Keratinocyte (primary cell): ENCODE measurements at regions not wholly inside any gene's neighbourhood (a gene's known extent, or its start where the extent isn't known, plus 50 kb on each side); places are given as distances from the start of the nearest gene placed in this dataset.

Experiments
- DNase-seq: peaks from one replicate; pipeline ENCODE4 v3.0.0-alpha.2; 2011; ENCODE audit warnings: low read depth, missing footprints, low spot score
- FAIRE-seq: peaks from 2 replicates; lab custom pipeline; 2011; peaks lifted over from hg19 to GRCh38; lab: Jason Lieb, UNC
- H2AFZ ChIP-seq: 2 replicates; pipeline ENCODE4 v1.6.0; 2012; ENCODE audit warnings: low read length, control low read depth, inconsistent platforms; ENCODE audit not compliant: control insufficient read depth
- H3K27ac ChIP-seq: 2 replicates; pipeline ENCODE4 v1.5.1; 2011; ENCODE audit warnings: low read length; ENCODE audit not compliant: control insufficient read depth, insufficient read depth
- H3K27me3 ChIP-seq: 3 replicates; pipeline ENCODE4 v1.6.0; 2011; ENCODE audit warnings: low read length; ENCODE audit not compliant: control insufficient read depth, insufficient read depth; ENCODE audit errors: extremely low read depth
- H3K36me3 ChIP-seq, 2 experiments: 2 replicates in 1 of 2; 3 replicates in 1 of 2; pipeline ENCODE4 v1.5.1; 2011; ENCODE audit warnings: low read length in 2 of 2, mild to moderate bottlenecking in 1 of 2; ENCODE audit not compliant: control insufficient read depth in 2 of 2, insufficient read depth in 2 of 2; ENCODE audit errors: extremely low read depth in 1 of 2
- H3K4me1 ChIP-seq: 3 replicates; pipeline ENCODE4 v1.5.1; 2011; ENCODE audit warnings: low read length; ENCODE audit not compliant: control insufficient read depth, insufficient read depth; ENCODE audit errors: extremely low read depth
- H3K4me2 ChIP-seq: 3 replicates; pipeline ENCODE4 v1.6.0; 2011; ENCODE audit warnings: low read depth, low read length; ENCODE audit not compliant: control insufficient read depth, insufficient read depth; ENCODE audit errors: extremely low read depth
- H3K4me3 ChIP-seq, 3 experiments: fragments of 200-600 bp in 1 of 3; sonication (generic) in 1 of 3; 2 replicates in 2 of 3; 3 replicates in 1 of 3; pipeline ENCODE4 v1.5.1; 2011 to 2016; ENCODE audit warnings: low read length in 3 of 3, mild to moderate bottlenecking in 3 of 3, control low read depth in 2 of 3, inconsistent platforms in 1 of 3, low read depth in 1 of 3, mixed read lengths in 1 of 3, mixed run types in 1 of 3, moderate library complexity in 1 of 3; ENCODE audit not compliant: control insufficient read depth in 2 of 3, insufficient read depth in 2 of 3; ENCODE audit errors: extremely low read depth in 1 of 3
- H3K79me2 ChIP-seq: 2 replicates; pipeline ENCODE4 v1.6.0; 2012; ENCODE audit warnings: low read length; ENCODE audit not compliant: control insufficient read depth, insufficient read depth
- H3K9ac ChIP-seq: 3 replicates; pipeline ENCODE4 v1.6.0; 2011; ENCODE audit warnings: low read length; ENCODE audit not compliant: control insufficient read depth, insufficient read depth; ENCODE audit errors: extremely low read depth
- H3K9me1 ChIP-seq: 3 replicates; pipeline ENCODE4 v1.6.0; 2011; ENCODE audit warnings: low read length; ENCODE audit not compliant: control insufficient read depth, insufficient read depth; ENCODE audit errors: extremely low read depth
- H3K9me3 ChIP-seq: 2 replicates; pipeline ENCODE4 v1.5.1; 2012; ENCODE audit warnings: low read depth, low read length; ENCODE audit not compliant: control insufficient read depth
- H4K20me1 ChIP-seq: 3 replicates; pipeline ENCODE4 v1.6.0; 2011; ENCODE audit warnings: low read length; ENCODE audit not compliant: control insufficient read depth, insufficient read depth; ENCODE audit errors: extremely low read depth
- EZH2 ChIP-seq: IDR thresholded peaks from one replicate; pipeline ENCODE4 v1.6.1; 2012; ENCODE audit warnings: inconsistent platforms, mild to moderate bottlenecking, low read length, moderate library complexity
- dilution Hi-C: fragments of 300-500 bp; cut with MboI; formaldehyde crosslinking; loops from one replicate; pipeline ENCODE4 v1.7.0; 2020; ENCODE audit warnings: low sequenced_read_pairs; ENCODE audit not compliant: extremely low pct_ligation_motif_present
- TF ChIP-seq, protein P1 (sequence below), 3 experiments: IDR thresholded peaks in 1 of 3; conservative IDR thresholded peaks in 1 of 3; optimal IDR thresholded peaks in 1 of 3; 2 replicates in 2 of 3; 3 replicates in 1 of 3; pipeline versions ENCODE3 to v1.5.1; 2011; ENCODE audit warnings: low read length in 3 of 3, mild to moderate bottlenecking in 3 of 3, moderate library complexity in 2 of 3, control low read depth in 1 of 3, inconsistent platforms in 1 of 3; ENCODE audit not compliant: insufficient read depth in 2 of 3; ENCODE audit errors: extremely low read depth in 1 of 3

DNA sequence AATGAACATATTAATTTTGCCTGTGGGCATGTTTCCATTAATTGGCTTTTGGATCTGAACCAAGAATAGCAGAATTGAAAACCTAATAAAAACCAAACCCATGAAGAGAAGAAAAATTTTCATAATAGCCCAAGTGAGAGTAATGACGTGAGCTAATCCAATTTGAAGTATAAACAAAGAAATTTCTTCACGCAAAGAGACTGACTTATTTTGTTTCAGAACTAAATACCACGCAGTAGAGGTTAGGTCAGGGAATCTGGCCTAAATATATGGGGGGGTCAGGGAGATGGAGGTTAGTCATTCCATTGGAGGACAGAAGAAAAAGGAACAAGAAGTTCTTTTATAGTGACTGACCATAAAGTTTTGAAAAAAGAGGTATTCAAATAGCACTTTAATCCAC is 94.1 kb upstream of the CYP1B1 start:
- no peaks in the 10 kb centered on the region for H3K79me2 ChIP-seq
- H3K9ac ChIP-seq, result no peak overlapping the region
- no peaks in the 10 kb centered on the region for H3K36me3 ChIP-seq
- DNase-seq (no peak), FAIRE-seq (no peak)
- H3K4me3 ChIP-seq, result no peak overlapping the region
- H2AFZ ChIP-seq, result no peak overlapping the region
- H4K20me1 ChIP-seq, result no peaks in the 10 kb centered on the region
- dilution Hi-C loops, result no loop called here
- H3K4me2 ChIP-seq, result no peak overlapping the region
- H3K9me3 ChIP-seq, result no peaks in the 10 kb centered on the region
- H3K9me1 ChIP-seq, result no peaks in the 10 kb centered on the region
- H3K27ac ChIP-seq, result no peak overlapping the region
- TF ChIP-seq EZH2, result no peak
- TF ChIP-seq, protein P1, sequence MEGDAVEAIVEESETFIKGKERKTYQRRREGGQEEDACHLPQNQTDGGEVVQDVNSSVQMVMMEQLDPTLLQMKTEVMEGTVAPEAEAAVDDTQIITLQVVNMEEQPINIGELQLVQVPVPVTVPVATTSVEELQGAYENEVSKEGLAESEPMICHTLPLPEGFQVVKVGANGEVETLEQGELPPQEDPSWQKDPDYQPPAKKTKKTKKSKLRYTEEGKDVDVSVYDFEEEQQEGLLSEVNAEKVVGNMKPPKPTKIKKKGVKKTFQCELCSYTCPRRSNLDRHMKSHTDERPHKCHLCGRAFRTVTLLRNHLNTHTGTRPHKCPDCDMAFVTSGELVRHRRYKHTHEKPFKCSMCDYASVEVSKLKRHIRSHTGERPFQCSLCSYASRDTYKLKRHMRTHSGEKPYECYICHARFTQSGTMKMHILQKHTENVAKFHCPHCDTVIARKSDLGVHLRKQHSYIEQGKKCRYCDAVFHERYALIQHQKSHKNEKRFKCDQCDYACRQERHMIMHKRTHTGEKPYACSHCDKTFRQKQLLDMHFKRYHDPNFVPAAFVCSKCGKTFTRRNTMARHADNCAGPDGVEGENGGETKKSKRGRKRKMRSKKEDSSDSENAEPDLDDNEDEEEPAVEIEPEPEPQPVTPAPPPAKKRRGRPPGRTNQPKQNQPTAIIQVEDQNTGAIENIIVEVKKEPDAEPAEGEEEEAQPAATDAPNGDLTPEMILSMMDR (optimal IDR thresholded peaks at IDR 0.05 in 1 of 3, IDR thresholded peaks at IDR 0.05 in 1 of 3, conservative IDR thresholded peaks at IDR 0.05 in 1 of 3; ENCODE audit: extremely low read depth in 1 of 3, insufficient read depth in 2 of 3, low read length in 3 of 3), result no peak
- no peaks in the 10 kb centered on the region for H3K27me3 ChIP-seq
- peaks cover 31% of the 10 kb centered on the region for H3K4me1 ChIP-seq

- Histone ChIP-seq H3K36me3 (no peaks in the 10 kb centered on the region), H3K79me2 (no peaks in the 10 kb centered on the region), H3K4me3 (no peak overlapping the region), H3K4me1 (peaks cover 19% of the 10 kb centered on the region), H4K20me1 (no peaks in the 10 kb centered on the region), H3K27ac (peak overlapping the region; percentile 7), H3K9ac (no peak overlapping the region), H3K9me3 (no peaks in the 10 kb centered on the region), H3K4me2 (peak overlapping the region; percentile 19), H2AFZ (no peak overlapping the region), H3K9me1 (no peaks in the 10 kb centered on the region), H3K27me3 (no peaks in the 10 kb centered on the region)
- dilution Hi-C loops, result no loop called here
- DNase-seq, result no peak
- TF ChIP-seq, protein P1 (optimal IDR thresholded peaks at IDR 0.05 in 1 of 3, IDR thresholded peaks at IDR 0.05 in 1 of 3, conservative IDR thresholded peaks at IDR 0.05 in 1 of 3; ENCODE audit: extremely low read depth in 1 of 3, insufficient read depth in 2 of 3, low read length in 3 of 3), result peak in 1 of 3 experiments; percentile 3
- TF ChIP-seq EZH2, result no peak
- FAIRE-seq, result peak; percentile 77
Observed at GRCh38 chr2:38168710-38169480, 92.9 kb upstream of the CYP1B1 start.
